ENCODE measurements at regions not wholly inside any gene's neighbourhood (a gene's known extent, or its start where the extent isn't known, plus 50 kb on each side); places are given as distances from the start of the nearest gene placed in this dataset.

- no peak overlapping the region for H3K27ac ChIP-seq
- no peaks in the 10 kb centered on the region for H3K36me3 ChIP-seq
- TF ChIP-seq CTCF (IDR thresholded peaks at IDR 0.05) (no peak), POLR2A (IDR thresholded peaks at IDR 0.05) (no peak)
- ATAC-seq (no peak), DNase-seq (no peak)
- H3K27me3 ChIP-seq = no peaks in the 10 kb centered on the region
- 80 to 88% (median 83%) methylated on average over 3 of the region's 3 CpGs for WGBS, 4 donors
- no peak overlapping the region for H3K4me3 ChIP-seq
- intact Hi-C loops (cut with DNase I) = no loop called here
- H3K9me3 ChIP-seq = no peaks in the 10 kb centered on the region
- H3K4me1 ChIP-seq = no peaks in the 10 kb centered on the region
These were observed 427.6 kb downstream of the NR2F1-AS1 start for GRCh38 chr5:93153461-93153860.

- ATAC-seq = no peak
- TF ChIP-seq POLR2A (IDR thresholded peaks at IDR 0.05) = no peak
- TF ChIP-seq CTCF (IDR thresholded peaks at IDR 0.05) = no peak
- no peak overlapping the region for H3K4me3 ChIP-seq
These were observed 429.1 kb downstream of the NR2F1-AS1 start for GRCh38 chr5:93151896-93152295.

GRCh38 chr5:93151121-93151520, 429.9 kb downstream of the NR2F1-AS1 start:
- Histone ChIP-seq H3K4me3 (no peak overlapping the region), H3K9me3 (no peaks in the 10 kb centered on the region), H3K4me1 (no peaks in the 10 kb centered on the region), H3K27me3 (no peaks in the 10 kb centered on the region), H3K36me3 (no peaks in the 10 kb centered on the region), H3K27ac (no peak overlapping the region)
- DNase-seq (no peak), ATAC-seq (no peak)
- intact Hi-C loops (cut with DNase I) = no loop called here
- TF ChIP-seq CTCF (IDR thresholded peaks at IDR 0.05) (no peak), POLR2A (IDR thresholded peaks at IDR 0.05) (no peak)

More at GRCh38 chr5:93151896-93152295, 429.1 kb downstream of the NR2F1-AS1 start:
- DNase-seq = no peak
- WGBS, 4 donors = 87 to 91% (median 88%) methylated on average over 5 of the region's 5 CpGs
- intact Hi-C loops (cut with DNase I) = no loop called here
- Histone ChIP-seq H3K36me3 (no peaks in the 10 kb centered on the region), H3K4me1 (no peaks in the 10 kb centered on the region), H3K27me3 (no peaks in the 10 kb centered on the region), H3K9me3 (no peaks in the 10 kb centered on the region), H3K27ac (no peak overlapping the region)

GRCh38 chr5:93150311-93151012, 430.6 kb downstream of the NR2F1-AS1 start:
- Histone ChIP-seq H3K27me3 (no peaks in the 10 kb centered on the region), H3K36me3 (no peaks in the 10 kb centered on the region), H3K4me3 (no peak overlapping the region), H3K9me3 (no peaks in the 10 kb centered on the region), H3K4me1 (no peaks in the 10 kb centered on the region), H3K27ac (no peak overlapping the region)
- DNase-seq (no peak), ATAC-seq (no peak)
- intact Hi-C loops (cut with DNase I) = no loop called here
- TF ChIP-seq CTCF (IDR thresholded peaks at IDR 0.05) (no peak), POLR2A (IDR thresholded peaks at IDR 0.05) (no peak)
- 92 to 96% (median 94%) methylated on average over 3 of the region's 3 CpGs for WGBS, 4 donors

All from heart left ventricle (tissue), 16 donors.